Fibroblast of pulmonary artery (primary cell): ENCODE measurements at regions not wholly inside any gene's neighbourhood (a gene's known extent, or its start where the extent isn't known, plus 50 kb on each side); places are given as distances from the start of the nearest gene placed in this dataset.
"Not testable (repeated sequence)": the region's sequence is repeated elsewhere in the genome, so short reads cannot be mapped to it uniquely, and the experiment has no call there.

Experiments
- DNase-seq: peaks from one replicate; pipeline ENCODE4 v3.0.0-alpha.2; 2010; ENCODE audit warnings: low read depth
- H3K4me3 ChIP-seq: replicated peaks from 2 replicates; pipeline ENCODE4 v1.5.1; 2011; ENCODE audit warnings: low read depth, mild to moderate bottlenecking, control low read depth, low read length, moderate library complexity
- TF ChIP-seq, protein P1 (sequence below): IDR thresholded peaks from 2 replicates; pipeline ENCODE4 v1.5.1; 2011; ENCODE audit warnings: mild to moderate bottlenecking, control low read depth, low read length, inconsistent platforms; ENCODE audit errors: missing control alignments

DNA sequence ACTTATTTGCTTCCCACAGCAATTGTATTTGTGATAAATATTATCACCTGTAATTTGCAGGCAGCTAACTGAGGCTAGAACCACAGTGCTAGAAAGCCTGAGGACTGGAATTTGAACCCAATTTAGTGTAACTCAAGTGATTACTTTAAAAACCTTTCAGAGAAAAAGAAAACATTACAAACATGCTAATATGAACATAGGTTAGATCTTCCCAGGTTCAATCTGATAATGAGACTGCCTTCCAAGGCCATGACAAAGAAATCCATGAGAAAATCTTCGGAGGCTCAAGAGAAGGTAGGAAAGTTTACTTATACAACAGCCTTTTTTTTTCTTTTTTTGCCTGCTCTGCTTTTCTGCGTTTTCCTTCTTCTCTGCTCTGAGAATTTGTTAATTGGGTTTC is 620.6 kb upstream of the CCNG1 start:
- TF ChIP-seq, protein P1, sequence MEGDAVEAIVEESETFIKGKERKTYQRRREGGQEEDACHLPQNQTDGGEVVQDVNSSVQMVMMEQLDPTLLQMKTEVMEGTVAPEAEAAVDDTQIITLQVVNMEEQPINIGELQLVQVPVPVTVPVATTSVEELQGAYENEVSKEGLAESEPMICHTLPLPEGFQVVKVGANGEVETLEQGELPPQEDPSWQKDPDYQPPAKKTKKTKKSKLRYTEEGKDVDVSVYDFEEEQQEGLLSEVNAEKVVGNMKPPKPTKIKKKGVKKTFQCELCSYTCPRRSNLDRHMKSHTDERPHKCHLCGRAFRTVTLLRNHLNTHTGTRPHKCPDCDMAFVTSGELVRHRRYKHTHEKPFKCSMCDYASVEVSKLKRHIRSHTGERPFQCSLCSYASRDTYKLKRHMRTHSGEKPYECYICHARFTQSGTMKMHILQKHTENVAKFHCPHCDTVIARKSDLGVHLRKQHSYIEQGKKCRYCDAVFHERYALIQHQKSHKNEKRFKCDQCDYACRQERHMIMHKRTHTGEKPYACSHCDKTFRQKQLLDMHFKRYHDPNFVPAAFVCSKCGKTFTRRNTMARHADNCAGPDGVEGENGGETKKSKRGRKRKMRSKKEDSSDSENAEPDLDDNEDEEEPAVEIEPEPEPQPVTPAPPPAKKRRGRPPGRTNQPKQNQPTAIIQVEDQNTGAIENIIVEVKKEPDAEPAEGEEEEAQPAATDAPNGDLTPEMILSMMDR: no peak
- no peak overlapping the region for H3K4me3 ChIP-seq
- no peak for DNase-seq

DNA sequence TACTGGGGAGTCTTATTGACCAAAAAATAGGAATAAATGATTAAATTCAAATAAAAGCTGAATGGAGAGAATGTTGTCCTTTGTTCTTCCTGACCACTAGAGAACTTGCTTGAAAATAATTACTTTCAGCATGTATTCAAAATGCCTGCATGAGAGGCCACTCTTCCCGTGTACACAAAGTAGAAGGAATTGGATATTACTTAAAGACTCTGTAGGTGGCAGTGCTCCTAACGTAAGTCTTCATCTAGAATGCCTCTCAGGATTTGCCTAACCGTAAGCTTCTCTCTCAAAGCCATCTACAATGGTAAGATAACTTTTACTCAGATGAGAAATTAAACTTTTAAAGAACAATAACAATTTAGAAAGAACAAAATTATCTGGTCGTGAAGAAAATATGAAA is 620.0 kb upstream of the CCNG1 start:
- no peak overlapping the region for H3K4me3 ChIP-seq
- TF ChIP-seq, protein P1: no peak
- DNase-seq: no peak

DNA sequence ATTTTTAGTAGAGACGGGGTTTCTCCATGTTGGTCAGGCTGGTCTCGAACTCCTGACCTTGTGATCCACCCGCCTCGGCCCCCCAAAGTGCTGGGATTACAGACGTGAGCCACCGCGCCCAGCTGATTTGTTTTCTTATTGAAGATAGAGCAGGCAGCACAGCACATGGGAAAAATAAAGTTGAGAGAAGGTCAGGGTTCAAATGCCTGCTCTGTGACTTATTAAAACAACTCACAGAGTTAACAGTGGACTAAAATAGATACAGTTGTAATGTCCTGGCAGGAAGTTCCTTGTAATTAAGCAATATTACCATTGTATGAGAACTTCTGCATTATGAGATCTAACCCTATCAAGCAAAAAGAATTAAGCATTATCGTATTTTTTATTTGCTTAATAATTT is 615.7 kb upstream of the CCNG1 start:
- DNase-seq: not testable (repeated sequence)

DNA sequence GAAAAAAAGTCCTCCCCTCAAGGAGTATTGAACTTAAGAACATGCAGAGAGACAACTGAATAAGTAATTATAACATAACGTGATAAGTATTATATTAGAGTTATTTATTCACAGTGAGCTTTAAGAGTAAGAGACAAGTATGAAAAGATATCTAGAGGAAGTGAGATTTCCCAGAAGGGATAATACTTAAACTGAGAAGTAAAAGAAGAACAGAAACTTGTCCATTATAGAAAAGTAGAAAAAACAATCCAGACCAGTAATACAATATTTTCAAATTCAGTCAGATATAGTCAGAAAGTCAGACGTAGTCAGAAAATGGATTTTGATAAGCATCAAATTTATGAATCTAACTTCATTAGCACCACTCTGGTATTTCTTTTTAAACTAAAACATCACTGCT is 613.0 kb upstream of the CCNG1 start:
- no peak for DNase-seq
- TF ChIP-seq, protein P1: no peak
- H3K4me3 ChIP-seq: no peak overlapping the region

More for the DNA sequence above, 615.7 kb upstream of the CCNG1 start:
- H3K4me3 ChIP-seq: not testable (repeated sequence)

DNA sequence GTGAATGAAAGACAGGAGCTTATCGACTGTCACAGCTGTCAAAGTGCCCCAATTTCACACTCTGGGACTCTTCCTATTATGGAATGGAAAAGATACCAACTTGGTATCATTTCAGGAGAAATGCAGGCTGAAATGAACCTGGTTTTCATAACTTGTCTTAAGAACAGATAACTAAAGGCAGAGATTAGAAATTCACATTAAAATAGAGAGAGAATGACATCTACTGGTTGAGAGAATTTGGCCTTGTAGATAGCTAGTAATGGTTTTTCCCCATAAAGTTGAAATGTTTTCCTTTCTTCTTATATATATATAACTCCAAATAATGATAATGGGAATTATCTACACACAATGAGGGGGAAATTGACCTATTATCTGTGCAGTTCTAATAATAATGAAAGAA is 600.2 kb upstream of the CCNG1 start:
- no peak for DNase-seq
- TF ChIP-seq, protein P1: no peak
- H3K4me3 ChIP-seq: no peak overlapping the region

DNA sequence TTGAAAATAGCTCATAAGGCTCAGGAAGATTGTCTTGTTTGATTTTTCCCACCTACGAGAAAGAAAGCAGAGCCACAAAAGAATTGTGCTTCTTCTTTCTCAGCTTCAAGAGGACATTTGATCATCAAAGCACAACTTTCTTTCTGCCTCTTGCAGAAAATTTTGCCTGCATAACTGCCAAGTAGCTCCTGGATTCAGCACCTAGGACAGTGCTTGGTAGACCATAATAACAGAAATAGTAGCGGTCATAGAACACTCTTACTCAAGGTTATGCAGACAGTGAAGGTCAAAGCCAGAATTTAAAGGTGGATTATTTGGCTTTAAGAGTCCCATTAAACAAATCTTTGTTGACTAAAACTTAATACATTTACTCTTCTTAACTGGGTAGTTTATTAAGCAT is 594.7 kb upstream of the CCNG1 start:
- DNase-seq: no peak
- TF ChIP-seq, protein P1: no peak
- no peak overlapping the region for H3K4me3 ChIP-seq

DNA sequence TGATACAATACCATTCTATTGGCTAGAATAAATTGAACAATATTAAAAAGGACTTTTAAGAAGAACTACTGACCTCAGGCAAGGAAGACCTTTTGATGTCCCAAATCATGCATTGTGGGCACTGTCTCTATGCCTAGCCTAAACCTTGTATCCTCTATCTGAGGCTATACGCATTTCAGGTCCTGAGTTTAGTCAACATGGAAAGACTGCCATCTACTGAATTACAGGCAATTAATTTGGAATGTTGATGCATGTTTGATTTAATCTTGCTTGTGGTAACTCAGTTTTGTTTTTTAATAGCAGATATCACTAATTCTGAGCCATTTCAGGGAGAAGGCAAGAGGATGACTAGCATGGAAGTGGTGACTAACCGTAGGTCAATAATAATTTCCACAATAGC is 585.3 kb upstream of the CCNG1 start:
- TF ChIP-seq, protein P1: no peak
- no peak for DNase-seq
- H3K4me3 ChIP-seq: no peak overlapping the region

DNA sequence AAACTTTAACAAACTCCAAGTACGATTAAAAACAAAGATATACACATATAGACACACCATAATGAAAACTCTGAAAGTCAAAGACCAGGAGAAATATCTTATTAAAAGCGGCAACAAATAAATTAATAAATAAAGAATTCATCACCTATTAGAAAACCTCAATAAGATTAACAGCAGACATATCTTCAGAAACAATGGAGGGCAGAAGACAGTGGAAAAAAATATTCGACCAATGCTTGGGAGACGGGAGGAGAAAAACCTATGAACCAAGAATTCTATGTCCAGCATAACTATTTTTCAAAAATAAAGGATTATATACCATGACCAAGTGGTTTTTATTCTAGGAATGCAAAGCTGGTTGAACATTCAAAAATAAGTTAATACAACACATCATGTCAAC is 578.6 kb upstream of the CCNG1 start:
- DNase-seq: no peak
- TF ChIP-seq, protein P1: no peak
- no peak overlapping the region for H3K4me3 ChIP-seq
